HCT116 (cell line): ENCODE measurements at regions not wholly inside any gene's neighbourhood (a gene's known extent, or its start where the extent isn't known, plus 50 kb on each side); places are given as distances from the start of the nearest gene placed in this dataset.

Experiments used
- ATAC-seq: fragments of 200-7000 bp; cut with Tn5 transposase; 2 replicates; pipeline ENCODE4 v1.9.1; 2020; ENCODE audit warnings: mild to moderate bottlenecking, moderate library complexity
- BruUV-seq: library from RNA; stranded (reverse); fragments of 400-500 nt; replicated peaks from 2 replicates; lab custom pipeline; 2021; lab: Mats Ljungman, UMichigan
- CTCF ChIA-PET: fragments of 300-600 bp; sonication (Branson Sonifier 250); formaldehyde crosslinking; loops from one replicate; lab custom pipeline; 2021; ENCODE audit warnings: antibody characterized with exemption; lab: Charles Lee
- POLR2A ChIA-PET: fragments of 300-600, 350-600 bp; sonication (Branson Sonifier 250); formaldehyde crosslinking; loops from one replicate; lab custom pipeline; 2021; ENCODE audit warnings: antibody characterized with exemption; lab: Charles Lee
- RAD21 ChIA-PET, 2 experiments: fragments of 300-600 bp; sonication (Branson Sonifier 250); formaldehyde crosslinking; loops; one replicate each; lab custom pipeline; 2023; ENCODE audit warnings: low total read pairs in 2 of 2; ENCODE audit not compliant: uncharacterized antibody in 2 of 2, unreplicated experiment in 2 of 2, low non-redundant PET in 1 of 2; lab: Charles Lee
- DNase-seq: peaks from one replicate; pipeline ENCODE4 v3.0.0-alpha.2; 2010; ENCODE audit warnings: low read depth, low spot score
- H2AFZ ChIP-seq: fragments of 200-600 bp; shearing (Covaris generic), sonication (generic); 2 replicates; pipeline ENCODE4 v1.6.1; 2017; ENCODE audit warnings: low read depth, mixed run types, mixed read lengths, antibody characterized with exemption, low read length; ENCODE audit not compliant: poor library complexity, severe bottlenecking
- H3K27ac ChIP-seq: 2 replicates; pipeline ENCODE4 v1.5.1; 2012; ENCODE audit warnings: low read depth, low read length
- H3K27me3 ChIP-seq: fragments of 200-600 bp; sonication (generic); 2 replicates; pipeline ENCODE4 v1.6.1; 2016; ENCODE audit warnings: mixed run types, low read length, mixed read lengths; ENCODE audit not compliant: insufficient read depth
- H3K36me3 ChIP-seq, 2 experiments: fragments of 200-500 bp in 1 of 2; fragments of 200-600 bp in 1 of 2; sonication (Bioruptor generic) in 1 of 2; sonication (generic) in 1 of 2; 2 replicates each; pipeline versions ENCODE4 v1.5.1 to v1.6.1; 2014 to 2016; ENCODE audit warnings: low read length in 2 of 2, inconsistent platforms in 1 of 2, mixed read lengths in 1 of 2, mixed run types in 1 of 2; ENCODE audit not compliant: insufficient read depth in 2 of 2, control insufficient read depth in 1 of 2
- H3K4me1 ChIP-seq, 2 experiments: fragments of 200-600 bp in 1 of 2; sonication (generic) in 1 of 2; 2 replicates each; pipeline versions ENCODE4 v1.5.1 to v1.6.1; 2012 to 2017; ENCODE audit warnings: low read length in 2 of 2, inconsistent platforms in 1 of 2, mild to moderate bottlenecking in 1 of 2, mixed read lengths in 1 of 2, mixed run types in 1 of 2, moderate library complexity in 1 of 2; ENCODE audit not compliant: insufficient read depth in 2 of 2, control insufficient read depth in 1 of 2
- H3K4me2 ChIP-seq: fragments of 200-600 bp; sonication (generic); 2 replicates; pipeline ENCODE4 v1.6.1; 2017; ENCODE audit warnings: mixed run types, low read length, mixed read lengths
- H3K4me3 ChIP-seq, 2 experiments: fragments of 200-600 bp in 1 of 2; sonication (generic) in 1 of 2; replicated peaks in 1 of 2; 2 replicates each; pipeline ENCODE4 v1.5.1; 2011 to 2016; ENCODE audit warnings: low read length in 2 of 2, control low read depth in 1 of 2, low read depth in 1 of 2, mild to moderate bottlenecking in 1 of 2, mixed read lengths in 1 of 2, mixed run types in 1 of 2
- H3K79me2 ChIP-seq: fragments of 200-600 bp; sonication (generic); 2 replicates; pipeline ENCODE4 v1.6.1; 2017; ENCODE audit warnings: mild to moderate bottlenecking, mixed run types, low read length, moderate library complexity, mixed read lengths; ENCODE audit not compliant: insufficient read depth
- H3K9ac ChIP-seq: fragments of 200-600 bp; sonication (generic); 2 replicates; pipeline ENCODE4 v1.6.1; 2016; ENCODE audit warnings: low read length, mixed read lengths
- H3K9me2 ChIP-seq: fragments of 200-600 bp; sonication (generic), shearing (Covaris generic); 2 replicates; pipeline ENCODE4 v1.6.1; 2017; ENCODE audit warnings: mixed run types, mild to moderate bottlenecking, moderate library complexity; ENCODE audit not compliant: insufficient read depth
- H3K9me3 ChIP-seq, 2 experiments: fragments of 200-500 bp in 1 of 2; fragments of 200-600 bp in 1 of 2; sonication (Bioruptor generic) in 1 of 2; sonication (generic) in 1 of 2; 2 replicates each; pipeline ENCODE4 v1.6.1; 2014 to 2017; ENCODE audit warnings: low read length in 2 of 2, mixed read lengths in 2 of 2, inconsistent platforms in 1 of 2, low read depth in 1 of 2, mild to moderate bottlenecking in 1 of 2, mixed run types in 1 of 2, moderate library complexity in 1 of 2; ENCODE audit not compliant: control insufficient read depth in 1 of 2, insufficient read depth in 1 of 2
- H4K20me1 ChIP-seq: fragments of 200-600 bp; sonication (generic), shearing (Covaris generic); 2 replicates; pipeline ENCODE4 v1.6.1; 2017; ENCODE audit warnings: mixed run types, mild to moderate bottlenecking, moderate library complexity; ENCODE audit not compliant: insufficient read depth
- CBX3 ChIP-seq: IDR thresholded peaks from 2 replicates; pipeline ENCODE4 v1.6.1; 2012; ENCODE audit warnings: low read depth
- CEBPB ChIP-seq: IDR thresholded peaks from 2 replicates; pipeline ENCODE4 v1.6.1; 2012; ENCODE audit warnings: low read depth
- EGR1 ChIP-seq: IDR thresholded peaks from 2 replicates; pipeline ENCODE4 v1.6.1; 2012; ENCODE audit warnings: low read depth
- EZH2 ChIP-seq: fragments of 200-600 bp; sonication (generic); IDR thresholded peaks from 2 replicates; pipeline ENCODE4 v1.6.1; 2017; ENCODE audit warnings: antibody characterized with exemption, mixed run types
- EZH2phosphoT487 ChIP-seq: fragments of 200-600 bp; IDR thresholded peaks from 2 replicates; pipeline ENCODE4 v1.6.1; 2018; ENCODE audit warnings: antibody characterized with exemption, borderline replicate concordance
- POLR2A ChIP-seq: IDR thresholded peaks from 2 replicates; pipeline ENCODE4 v1.7.0; 2011; ENCODE audit warnings: borderline replicate concordance; ENCODE audit not compliant: insufficient read depth, insufficient read length; ENCODE audit errors: extremely low read depth
- POLR2AphosphoS5 ChIP-seq: IDR thresholded peaks from 2 replicates; pipeline ENCODE4 v1.6.1; 2011; ENCODE audit warnings: mild to moderate bottlenecking, low read depth, low read length, moderate library complexity
- SIN3A ChIP-seq: IDR thresholded peaks from 2 replicates; pipeline ENCODE4 v1.6.1; 2012; ENCODE audit warnings: low read depth
- SP1 ChIP-seq: IDR thresholded peaks from 2 replicates; pipeline ENCODE4 v1.6.1; 2012; ENCODE audit warnings: low read depth
- TCF7L2 ChIP-seq: IDR thresholded peaks from 2 replicates; pipeline ENCODE4 v1.7.0; 2011; ENCODE audit warnings: borderline replicate concordance, inconsistent platforms; ENCODE audit not compliant: insufficient read depth, insufficient read length; ENCODE audit errors: extremely low read depth
- ZFX ChIP-seq: fragments of 450-650 bp; IDR thresholded peaks from 2 replicates; pipeline ENCODE4 v1.6.1; 2017
- ZNF274 ChIP-seq: fragments of 200-500 bp; sonication (Bioruptor generic); IDR thresholded peaks from 2 replicates; pipeline ENCODE4 v1.6.1; 2014; ENCODE audit warnings: mild to moderate bottlenecking, low read depth, low read length, inconsistent platforms
- intact Hi-C: fragments of 100-400 bp; cut with micrococcal nuclease; formaldehyde crosslinking; loops from 2 replicates; pipeline ENCODE4 v1.10.0; 2022
- TF ChIP-seq, protein P1 (sequence below): IDR thresholded peaks from 2 replicates; pipeline ENCODE4 v1.6.1; 2011; ENCODE audit warnings: mild to moderate bottlenecking, low read length, moderate library complexity; ENCODE audit not compliant: insufficient replicate concordance; ENCODE audit errors: extremely low read depth
- TF ChIP-seq, protein P2 (sequence below): IDR thresholded peaks from 2 replicates; pipeline ENCODE4 v1.6.1; 2012
- TF ChIP-seq, protein P3 (sequence below): IDR thresholded peaks from 2 replicates; pipeline ENCODE4 v1.6.1; 2012

DNA sequence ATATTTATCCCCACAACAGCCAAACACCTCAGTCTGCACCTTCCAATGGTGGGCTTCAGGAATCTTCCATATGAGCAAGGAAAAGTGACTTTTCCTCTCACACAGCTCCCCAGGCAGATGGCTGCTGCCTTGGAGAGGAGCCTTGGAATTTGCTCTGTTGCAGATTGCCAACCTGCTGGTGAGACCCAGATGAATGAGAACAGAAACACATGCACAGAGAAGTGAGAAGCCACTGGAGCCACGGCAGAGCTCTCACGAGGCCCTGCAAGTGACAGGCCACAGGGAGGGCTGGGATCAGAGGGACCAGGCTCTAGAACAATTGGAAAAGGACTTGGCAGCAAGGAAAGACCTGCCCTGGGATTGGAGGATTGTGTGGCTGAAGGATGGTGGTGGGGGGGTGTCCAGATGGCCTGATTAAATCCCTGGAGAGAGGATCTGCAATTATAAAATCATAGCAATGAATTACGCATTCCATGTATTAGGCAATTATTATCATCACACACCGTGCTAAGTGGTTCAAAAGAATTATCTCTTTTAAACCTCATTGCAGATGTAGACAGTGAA lies 84.9 kb upstream of the PWP1 start:
- intact Hi-C loops: no loop called here
- Histone ChIP-seq H3K9me3 (no peaks in the 10 kb centered on the region), H3K9ac (no peak overlapping the region), H3K36me3 (no peaks in the 10 kb centered on the region), H3K4me2 (no peak overlapping the region), H4K20me1 (no peaks in the 10 kb centered on the region), H3K79me2 (no peaks in the 10 kb centered on the region), H2AFZ (no peak overlapping the region), H3K27me3 (no peaks in the 10 kb centered on the region), H3K9me2 (no peaks in the 10 kb centered on the region), H3K4me1 (no peaks in the 10 kb centered on the region)
- ChIA-PET CTCF (no interaction called here), RAD21 (no interaction called here)
- BruUV-seq: no TSS peak
- no peak for ATAC-seq
- DNase-seq: no peak
- no peak for TF ChIP-seq EZH2phosphoT487
- TF ChIP-seq, protein P1, sequence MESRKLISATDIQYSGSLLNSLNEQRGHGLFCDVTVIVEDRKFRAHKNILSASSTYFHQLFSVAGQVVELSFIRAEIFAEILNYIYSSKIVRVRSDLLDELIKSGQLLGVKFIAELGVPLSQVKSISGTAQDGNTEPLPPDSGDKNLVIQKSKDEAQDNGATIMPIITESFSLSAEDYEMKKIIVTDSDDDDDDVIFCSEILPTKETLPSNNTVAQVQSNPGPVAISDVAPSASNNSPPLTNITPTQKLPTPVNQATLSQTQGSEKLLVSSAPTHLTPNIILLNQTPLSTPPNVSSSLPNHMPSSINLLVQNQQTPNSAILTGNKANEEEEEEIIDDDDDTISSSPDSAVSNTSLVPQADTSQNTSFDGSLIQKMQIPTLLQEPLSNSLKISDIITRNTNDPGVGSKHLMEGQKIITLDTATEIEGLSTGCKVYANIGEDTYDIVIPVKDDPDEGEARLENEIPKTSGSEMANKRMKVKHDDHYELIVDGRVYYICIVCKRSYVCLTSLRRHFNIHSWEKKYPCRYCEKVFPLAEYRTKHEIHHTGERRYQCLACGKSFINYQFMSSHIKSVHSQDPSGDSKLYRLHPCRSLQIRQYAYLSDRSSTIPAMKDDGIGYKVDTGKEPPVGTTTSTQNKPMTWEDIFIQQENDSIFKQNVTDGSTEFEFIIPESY: no peak
- TF ChIP-seq ZFX: no peak
- TF ChIP-seq SP1: no peak
- TF ChIP-seq EGR1: no peak
- TF ChIP-seq, protein P2, sequence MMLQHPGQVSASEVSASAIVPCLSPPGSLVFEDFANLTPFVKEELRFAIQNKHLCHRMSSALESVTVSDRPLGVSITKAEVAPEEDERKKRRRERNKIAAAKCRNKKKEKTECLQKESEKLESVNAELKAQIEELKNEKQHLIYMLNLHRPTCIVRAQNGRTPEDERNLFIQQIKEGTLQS: no peak
- TF ChIP-seq EZH2: no peak
- no peak for TF ChIP-seq TCF7L2
- no peak for TF ChIP-seq POLR2A
- no peak for TF ChIP-seq POLR2AphosphoS5
- no peak for TF ChIP-seq ZNF274
- no peak for TF ChIP-seq SIN3A
- TF ChIP-seq CBX3: no peak
- TF ChIP-seq, protein P3, sequence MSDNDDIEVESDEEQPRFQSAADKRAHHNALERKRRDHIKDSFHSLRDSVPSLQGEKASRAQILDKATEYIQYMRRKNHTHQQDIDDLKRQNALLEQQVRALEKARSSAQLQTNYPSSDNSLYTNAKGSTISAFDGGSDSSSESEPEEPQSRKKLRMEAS: no peak
- TF ChIP-seq CEBPB: no peak
- TF ChIP-seq, all 23 proteins: peak for 0
- no peak overlapping the region for H3K27ac ChIP-seq
- H3K4me3 ChIP-seq: no peak overlapping the region
- POLR2A ChIA-PET: no interaction called here
